Activated CD8-positive, alpha-beta memory T cell treated with anti-CD3 and anti-CD28 coated beads for 24 hours (primary cell): ENCODE measurements at regions not wholly inside any gene's neighbourhood (a gene's known extent, or its start where the extent isn't known, plus 50 kb on each side); places are given as distances from the start of the nearest gene placed in this dataset.
"Not testable (repeated sequence)": the region's sequence is repeated elsewhere in the genome, so short reads cannot be mapped to it uniquely, and the experiment has no call there.

Experiments used
- DNase-seq: peaks from one replicate; pipeline ENCODE4 v3.0.0-alpha.2; 2020

GRCh38 chr10:46810222-46810621 lies 101.0 kb upstream of the PTPN20 start:
- not testable (repeated sequence) for DNase-seq

- DNase-seq, result not testable (repeated sequence)
These were observed 95.1 kb upstream of the PTPN20 start for GRCh38 chr10:46816126-46816525.

- DNase-seq, result not testable (repeated sequence)
These were observed 70.7 kb upstream of the PTPN20 start for GRCh38 chr10:46840393-46841050.

- DNase-seq, result not testable (repeated sequence)
These were observed 70.1 kb upstream of the PTPN20 start for GRCh38 chr10:46841051-46841593.

- DNase-seq, result not testable (repeated sequence)
These were observed 66.0 kb upstream of the PTPN20 start for GRCh38 chr10:46845194-46845593.

- DNase-seq, result not testable (repeated sequence)
These were observed 65.6 kb upstream of the PTPN20 start for GRCh38 chr10:46845640-46846039.

GRCh38 chr10:46860753-46861152 lies 50.5 kb upstream of the PTPN20 start:
- DNase-seq, result not testable (repeated sequence)
